Uterus (tissue), 2 donors: ENCODE measurements at regions not wholly inside any gene's neighbourhood (a gene's known extent, or its start where the extent isn't known, plus 50 kb on each side); places are given as distances from the start of the nearest gene placed in this dataset.

Source experiments
- POLR2A ChIP-seq, 2 donors: fragments of 450-650 bp; IDR thresholded peaks; one replicate each; pipeline ENCODE4 v1.6.1; 2016; ENCODE audit warnings: antibody characterized with exemption in 2 of 2, mild to moderate bottlenecking in 1 of 2, moderate library complexity in 1 of 2
- TF ChIP-seq, protein P1 (sequence below), 4 experiments: fragments of 200-600 bp in 2 of 4; fragments of 450-650 bp in 2 of 4; sonication (generic) in 2 of 4; IDR thresholded peaks; one replicate each; pipeline ENCODE4 v1.5.1; 2016 to 2019; ENCODE audit warnings: antibody characterized with exemption in 4 of 4, mild to moderate bottlenecking in 2 of 4, moderate library complexity in 1 of 4

DNA sequence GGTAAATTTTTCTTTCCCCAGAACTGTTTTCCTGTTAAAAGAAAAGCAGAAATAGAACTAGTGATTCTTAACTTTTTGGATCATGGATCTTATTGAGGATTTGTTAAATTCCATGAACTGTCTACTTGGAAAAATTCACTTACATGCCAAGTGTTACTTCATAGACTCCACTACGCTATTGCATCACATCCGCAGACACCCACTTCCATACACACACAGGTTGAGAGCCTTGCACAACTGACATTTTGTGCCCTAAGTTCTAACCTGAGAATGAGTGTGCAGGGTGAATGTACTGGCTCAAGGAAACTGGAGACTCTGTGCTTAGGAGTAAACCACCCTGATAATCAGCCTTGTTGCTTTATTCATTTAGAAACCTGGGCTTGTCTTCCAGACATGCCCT is 250.5 kb upstream of the EDA2R start:
- no peak for TF ChIP-seq POLR2A (IDR thresholded peaks at IDR 0.05)
- TF ChIP-seq, protein P1, sequence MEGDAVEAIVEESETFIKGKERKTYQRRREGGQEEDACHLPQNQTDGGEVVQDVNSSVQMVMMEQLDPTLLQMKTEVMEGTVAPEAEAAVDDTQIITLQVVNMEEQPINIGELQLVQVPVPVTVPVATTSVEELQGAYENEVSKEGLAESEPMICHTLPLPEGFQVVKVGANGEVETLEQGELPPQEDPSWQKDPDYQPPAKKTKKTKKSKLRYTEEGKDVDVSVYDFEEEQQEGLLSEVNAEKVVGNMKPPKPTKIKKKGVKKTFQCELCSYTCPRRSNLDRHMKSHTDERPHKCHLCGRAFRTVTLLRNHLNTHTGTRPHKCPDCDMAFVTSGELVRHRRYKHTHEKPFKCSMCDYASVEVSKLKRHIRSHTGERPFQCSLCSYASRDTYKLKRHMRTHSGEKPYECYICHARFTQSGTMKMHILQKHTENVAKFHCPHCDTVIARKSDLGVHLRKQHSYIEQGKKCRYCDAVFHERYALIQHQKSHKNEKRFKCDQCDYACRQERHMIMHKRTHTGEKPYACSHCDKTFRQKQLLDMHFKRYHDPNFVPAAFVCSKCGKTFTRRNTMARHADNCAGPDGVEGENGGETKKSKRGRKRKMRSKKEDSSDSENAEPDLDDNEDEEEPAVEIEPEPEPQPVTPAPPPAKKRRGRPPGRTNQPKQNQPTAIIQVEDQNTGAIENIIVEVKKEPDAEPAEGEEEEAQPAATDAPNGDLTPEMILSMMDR (IDR thresholded peaks at IDR 0.05), result no peak
